K562 (cell line): ENCODE measurements at regions not wholly inside any gene's neighbourhood (a gene's known extent, or its start where the extent isn't known, plus 50 kb on each side); places are given as distances from the start of the nearest gene placed in this dataset.

Experiments used
- ATAC-seq: fragments of 200-7000 bp; cut with Tn5 transposase; 3 replicates; pipeline ENCODE4 v1.9.1; 2020; ENCODE audit warnings: moderate library complexity
- BruUV-seq: library from RNA; stranded (reverse); fragments of 400-500 nt; replicated peaks from 2 replicates; lab custom pipeline; 2021; lab: Mats Ljungman, UMichigan
- CTCF ChIA-PET: fragments of 300-600 bp; formaldehyde crosslinking; extraction: SDS; loops from one replicate; lab custom pipeline; 2021; ENCODE audit warnings: low intra/inter-chr PET ratio; lab: Yijun Ruan, JAX
- POLR2A ChIA-PET: fragments of 300-600, 350-650 bp; sonication (Branson Sonifier 250); formaldehyde crosslinking; extraction: SDS; loops from one replicate; lab custom pipeline; 2021; ENCODE audit warnings: antibody characterized with exemption, inconsistent platforms; lab: Yijun Ruan, JAX
- DNase-seq, 4 experiments: peaks; one replicate each; pipeline versions ENCODE4 v3.0.0 to v3.0.0-alpha.2; 2011 to 2018; ENCODE audit warnings: low spot score in 3 of 4, mixed read lengths in 3 of 4; ENCODE audit errors: extremely low read depth in 1 of 4
- FAIRE-seq: peaks from 2 replicates; lab custom pipeline; 2011; peaks lifted over from hg19 to GRCh38; lab: Jason Lieb, UNC
- H2AFZ ChIP-seq: 2 replicates; pipeline ENCODE4 v1.6.0; 2011; ENCODE audit warnings: low read depth, low read length, control low read depth, inconsistent platforms
- H3K27ac ChIP-seq: fragments of 200-600 bp; 3 replicates; pipeline ENCODE4 v1.8.0; 2011; ENCODE audit warnings: low read depth, mild to moderate bottlenecking, control low read depth, inconsistent platforms, low read length, moderate library complexity, mixed read lengths; ENCODE audit errors: extremely low read depth
- H3K27me3 ChIP-seq, 2 experiments: fragments of 300-600 bp in 1 of 2; 2 replicates in 1 of 2; 3 replicates in 1 of 2; pipeline versions ENCODE4 v1.6.0 to v1.8.0; 2011; ENCODE audit warnings: inconsistent platforms in 2 of 2, low read length in 2 of 2, mild to moderate bottlenecking in 1 of 2, mixed read lengths in 1 of 2, moderate library complexity in 1 of 2; ENCODE audit not compliant: control insufficient read depth in 2 of 2, insufficient read depth in 2 of 2
- H3K36me3 ChIP-seq: fragments of 300-600 bp; 3 replicates; pipeline ENCODE4 v1.8.0; 2011; ENCODE audit warnings: mild to moderate bottlenecking, low read length, inconsistent platforms; ENCODE audit not compliant: control insufficient read depth, insufficient read depth
- H3K4me1 ChIP-seq, 2 experiments: fragments of 200-600 bp in 1 of 2; replicated peaks in 1 of 2; 2 replicates in 1 of 2; 3 replicates in 1 of 2; pipeline versions ENCODE4 v1.5.1 to v1.8.0; 2011; ENCODE audit warnings: inconsistent platforms in 2 of 2, low read length in 2 of 2, mild to moderate bottlenecking in 1 of 2, mixed read lengths in 1 of 2, moderate library complexity in 1 of 2; ENCODE audit not compliant: control insufficient read depth in 2 of 2, insufficient read depth in 2 of 2
- H3K4me2 ChIP-seq: 2 replicates; pipeline ENCODE4 v1.6.1; 2011; ENCODE audit warnings: low read length, control low read depth, inconsistent platforms, mixed read lengths; ENCODE audit not compliant: insufficient read depth
- H3K4me3 ChIP-seq: fragments of 200-600 bp; sonication (generic), shearing (Covaris generic); 2 replicates; pipeline ENCODE4 v1.5.1; 2016; ENCODE audit warnings: control low read depth, inconsistent platforms
- H3K79me2 ChIP-seq: fragments of 200-600 bp; 3 replicates; pipeline ENCODE4 v1.8.0; 2011; ENCODE audit warnings: low read length, inconsistent platforms; ENCODE audit not compliant: control insufficient read depth, insufficient read depth
- H3K9ac ChIP-seq, 2 experiments: 2 replicates each; pipeline versions ENCODE4 v1.6.0 to v1.6.1; 2011; ENCODE audit warnings: low read depth in 2 of 2, low read length in 2 of 2, control low read depth in 1 of 2, inconsistent platforms in 1 of 2, mild to moderate bottlenecking in 1 of 2, mixed read lengths in 1 of 2; ENCODE audit not compliant: insufficient read depth in 1 of 2
- H3K9me1 ChIP-seq: one replicate; pipeline ENCODE4 v1.6.0; 2011; ENCODE audit warnings: inconsistent platforms, mild to moderate bottlenecking, low read length, moderate library complexity; ENCODE audit not compliant: control insufficient read depth, insufficient read depth
- H3K9me3 ChIP-seq: replicated peaks from 2 replicates; pipeline ENCODE4 v1.5.1; 2011; ENCODE audit warnings: low read depth, low read length, inconsistent platforms; ENCODE audit not compliant: control insufficient read depth, insufficient read depth
- H4K20me1 ChIP-seq: replicated peaks from 2 replicates; pipeline ENCODE4 v1.6.1; 2011; ENCODE audit warnings: low read length, inconsistent platforms, mixed read lengths; ENCODE audit not compliant: control insufficient read depth, insufficient read depth
- CHD2 ChIP-seq: IDR thresholded peaks from 2 replicates; pipeline ENCODE4 v1.6.1; 2011; ENCODE audit warnings: low read depth, low read length
- CSDE1 ChIP-seq, 2 experiments: fragments of 450-650 bp; IDR thresholded peaks; 2 replicates each; pipeline ENCODE4 v1.6.1; 2016; ENCODE audit warnings: mild to moderate bottlenecking in 1 of 2
- E2F1 ChIP-seq: sonication (generic); formaldehyde crosslinking; IDR thresholded peaks from 2 replicates; pipeline ENCODE4 v1.8.1; 2023; ENCODE audit warnings: mild to moderate bottlenecking, missing genetic modification reagents, moderate library complexity
- EHMT2 ChIP-seq: fragments of 450-650 bp; IDR thresholded peaks from 2 replicates; pipeline ENCODE4 v1.6.1; 2018; ENCODE audit warnings: antibody characterized with exemption
- ETV6 ChIP-seq, 3 experiments: fragments of 150-350 bp in 1 of 3; sonication (generic) in 1 of 3; formaldehyde crosslinking in 1 of 3; IDR thresholded peaks; 2 replicates each; pipeline versions ENCODE4 v1.6.1 to v1.8.0; 2014 to 2022; ENCODE audit warnings: borderline replicate concordance in 2 of 3, low read depth in 2 of 3, antibody characterized with exemption in 1 of 3, low read length in 1 of 3, mild to moderate bottlenecking in 1 of 3, missing genetic modification reagents in 1 of 3
- FOXM1 ChIP-seq, 2 experiments: fragments of 450-650 bp in 1 of 2; sonication (generic) in 1 of 2; formaldehyde crosslinking in 1 of 2; IDR thresholded peaks; 2 replicates each; pipeline versions ENCODE4 v1.6.1 to v1.9.0; 2017 to 2022; ENCODE audit warnings: low read depth in 2 of 2, mild to moderate bottlenecking in 2 of 2, missing genetic modification reagents in 1 of 2, moderate library complexity in 1 of 2
- MAFF ChIP-seq: IDR thresholded peaks from 2 replicates; pipeline ENCODE4 v1.6.1; 2012; ENCODE audit warnings: low read length, improper control_type of control experiment
- MIER1 ChIP-seq: fragments of 450-650 bp; IDR thresholded peaks from 2 replicates; pipeline ENCODE4 v1.6.1; 2016; ENCODE audit warnings: antibody characterized with exemption, mild to moderate bottlenecking, low read depth
- SNIP1 ChIP-seq: fragments of 450-650 bp; IDR thresholded peaks from 2 replicates; pipeline ENCODE4 v1.7.1; 2017; ENCODE audit warnings: low read depth, mild to moderate bottlenecking
- STAG1 ChIP-seq: sonication (generic); formaldehyde crosslinking; IDR thresholded peaks from 2 replicates; pipeline ENCODE4 v1.5.0; 2020; ENCODE audit warnings: missing genetic modification reagents, borderline replicate concordance
- ZKSCAN1 ChIP-seq: fragments of 150-350 bp; IDR thresholded peaks from 2 replicates; pipeline ENCODE4 v1.6.1; 2016; ENCODE audit warnings: low read depth, low read length
- ZNF212 ChIP-seq: fragments of 450-650 bp; formaldehyde crosslinking; IDR thresholded peaks from 2 replicates; pipeline ENCODE4 v1.4.0; 2020; ENCODE audit warnings: mild to moderate bottlenecking
- ZNF766 ChIP-seq: fragments of 200-800 bp; sonication (Bioruptor generic); conservative IDR thresholded peaks from 2 replicates; pipeline ENCODE4 v1.6.1; 2016; ENCODE audit warnings: missing genetic modification characterization, missing compliant biosample characterization
- WGBS: fragments of 100-300 bp; shearing (Covaris generic); methylation state at CpG from one replicate; pipeline ENCODE4 v1.1.6; 2016; ENCODE audit warnings: low coverage, mixed read lengths; ENCODE audit not compliant: insufficient coverage; ENCODE audit errors: missing lambda C conversion rate; 5-methylcytosine and 5-hydroxymethylcytosine counted together
- in situ Hi-C: fragments of 300-500 bp; cut with MboI; formaldehyde crosslinking; loops from 4 replicates; pipeline ENCODE4 v1.15.0; 2018; ENCODE audit warnings: inconsistent platforms, mixed read lengths
- intact Hi-C: fragments of 100-400 bp; cut with micrococcal nuclease; formaldehyde crosslinking; loops from 2 replicates; pipeline ENCODE4 v1.14.2; 2022
- TF ChIP-seq, protein P1 (sequence below): fragments of 250-450 bp; sonication (Bioruptor Pico); IDR thresholded peaks from 2 replicates; pipeline ENCODE4 v1.5.0; 2022; ENCODE audit warnings: mild to moderate bottlenecking

- H3K79me2 ChIP-seq, result no peaks in the 10 kb centered on the region
- H3K9ac ChIP-seq, result no peak overlapping the region
- FAIRE-seq, result no peak
- TF ChIP-seq MAFF (no peak), STAG1 (CRISPR knock-in tag) (no peak), ZNF212 (no peak)
- no peaks in the 10 kb centered on the region for H3K27me3 ChIP-seq
- CTCF ChIA-PET, result no interaction called here
- no peak overlapping the region for H3K4me3 ChIP-seq
- no peak for ATAC-seq
- no peaks in the 10 kb centered on the region for H4K20me1 ChIP-seq
- H3K9me3 ChIP-seq, result no peaks in the 10 kb centered on the region
- POLR2A ChIA-PET, result no interaction called here
- no peak overlapping the region for H3K4me2 ChIP-seq
- no peak for DNase-seq
- H2AFZ ChIP-seq, result no peak overlapping the region
- no peaks in the 10 kb centered on the region for H3K36me3 ChIP-seq
- H3K9me1 ChIP-seq, result no peaks in the 10 kb centered on the region
- intact Hi-C loops, result no loop called here
- no TSS peak for BruUV-seq
- 15% methylated on average over 4 of the region's 4 CpGs for WGBS
- in situ Hi-C loops, result no loop called here
- H3K4me1 ChIP-seq, result no peaks in the 10 kb centered on the region
- no peak overlapping the region for H3K27ac ChIP-seq
These were observed 350.1 kb downstream of the RFPL4B start for GRCh38 chr6:112697265-112697664.

GRCh38 chr6:112701201-112701600 lies 354.1 kb downstream of the RFPL4B start:
- H3K27ac ChIP-seq, result no peak overlapping the region
- no peaks in the 10 kb centered on the region for H3K4me1 ChIP-seq
- FAIRE-seq, result no peak
- no peak overlapping the region for H3K9ac ChIP-seq
- H3K4me2 ChIP-seq, result no peak overlapping the region
- ChIA-PET POLR2A (interaction anchor here (0.7 kb wide), 1 partner anchor 631 kb away, joined by 3 read pairs; no protein-coding TSS in a partner anchor), CTCF (no interaction called here)
- in situ Hi-C loops (no loop called here), intact Hi-C loops (no loop called here)
- no peaks in the 10 kb centered on the region for H3K79me2 ChIP-seq
- no peaks in the 10 kb centered on the region for H3K9me1 ChIP-seq
- no peaks in the 10 kb centered on the region for H3K36me3 ChIP-seq
- no peak overlapping the region for H2AFZ ChIP-seq
- no TSS peak for BruUV-seq
- 7% methylated on average over 5 of the region's 5 CpGs for WGBS
- DNase-seq, result no peak
- no peaks in the 10 kb centered on the region for H4K20me1 ChIP-seq
- H3K9me3 ChIP-seq, result no peaks in the 10 kb centered on the region
- no peaks in the 10 kb centered on the region for H3K27me3 ChIP-seq
- no peak for ATAC-seq
- no peak overlapping the region for H3K4me3 ChIP-seq
- TF ChIP-seq CHD2 (no peak), MIER1 (no peak), SNIP1 (no peak), E2F1 (CRISPR knock-in tag) (no peak), ZNF766 (CRISPR knock-in tag) (no peak), STAG1 (CRISPR knock-in tag) (no peak), CSDE1 (IDR thresholded peaks at IDR 0.05) (no peak), ETV6 (IDR thresholded peaks at IDR 0.05; ENCODE audit: borderline replicate concordance in 1 of 2, low read depth in 2 of 2, low read length in 1 of 2) (no peak), ETV6 (CRISPR knock-in tag; IDR thresholded peaks at IDR 0.05; ENCODE audit: borderline replicate concordance) (no peak), EHMT2 (no peak), FOXM1 (IDR thresholded peaks at IDR 0.05; ENCODE audit: low read depth) (no peak), FOXM1 (CRISPR knock-in tag; IDR thresholded peaks at IDR 0.05; ENCODE audit: low read depth) (no peak), ZKSCAN1 (no peak)
- TF ChIP-seq, protein P1, sequence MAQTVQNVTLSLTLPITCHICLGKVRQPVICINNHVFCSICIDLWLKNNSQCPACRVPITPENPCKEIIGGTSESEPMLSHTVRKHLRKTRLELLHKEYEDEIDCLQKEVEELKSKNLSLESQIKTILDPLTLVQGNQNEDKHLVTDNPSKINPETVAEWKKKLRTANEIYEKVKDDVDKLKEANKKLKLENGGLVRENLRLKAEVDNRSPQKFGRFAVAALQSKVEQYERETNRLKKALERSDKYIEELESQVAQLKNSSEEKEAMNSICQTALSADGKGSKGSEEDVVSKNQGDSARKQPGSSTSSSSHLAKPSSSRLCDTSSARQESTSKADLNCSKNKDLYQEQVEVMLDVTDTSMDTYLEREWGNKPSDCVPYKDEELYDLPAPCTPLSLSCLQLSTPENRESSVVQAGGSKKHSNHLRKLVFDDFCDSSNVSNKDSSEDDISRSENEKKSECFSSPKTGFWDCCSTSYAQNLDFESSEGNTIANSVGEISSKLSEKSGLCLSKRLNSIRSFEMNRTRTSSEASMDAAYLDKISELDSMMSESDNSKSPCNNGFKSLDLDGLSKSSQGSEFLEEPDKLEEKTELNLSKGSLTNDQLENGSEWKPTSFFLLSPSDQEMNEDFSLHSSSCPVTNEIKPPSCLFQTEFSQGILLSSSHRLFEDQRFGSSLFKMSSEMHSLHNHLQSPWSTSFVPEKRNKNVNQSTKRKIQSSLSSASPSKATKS (CRISPR knock-in tag), result no peak
